Activated naive CD8-positive, alpha-beta T cell treated with anti-CD3 and anti-CD28 coated beads for 36 hours (primary cell): ENCODE measurements at regions not wholly inside any gene's neighbourhood (a gene's known extent, or its start where the extent isn't known, plus 50 kb on each side); places are given as distances from the start of the nearest gene placed in this dataset.
"Not testable (repeated sequence)": the region's sequence is repeated elsewhere in the genome, so short reads cannot be mapped to it uniquely, and the experiment has no call there.

Experiments
- DNase-seq: peaks from one replicate; pipeline ENCODE4 v3.0.0; 2021
- H3K27ac Mint-ChIP-seq: one replicate; pipeline ENCODE4 v1.8.0; 2022; ENCODE audit warnings: mild to moderate bottlenecking, moderate library complexity, mixed read lengths
- H3K27me3 Mint-ChIP-seq: one replicate; pipeline ENCODE4 v1.8.0; 2022; ENCODE audit warnings: mild to moderate bottlenecking, mixed read lengths
- H3K36me3 Mint-ChIP-seq: one replicate; pipeline ENCODE4 v1.8.0; 2021; ENCODE audit warnings: mild to moderate bottlenecking, mixed read lengths
- H3K4me1 Mint-ChIP-seq: one replicate; pipeline ENCODE4 v1.8.0; 2021; ENCODE audit warnings: mixed read lengths
- H3K4me3 Mint-ChIP-seq: one replicate; pipeline ENCODE4 v1.8.0; 2022; ENCODE audit warnings: mild to moderate bottlenecking, moderate library complexity, mixed read lengths
- H3K9me3 Mint-ChIP-seq: one replicate; pipeline ENCODE4 v1.8.0; 2022; ENCODE audit warnings: mixed read lengths

- Mint-ChIP-seq H3K9me3 (peaks cover 6% of the 10 kb centered on the region), H3K36me3 (no peaks in the 10 kb centered on the region), H3K4me3 (no peak overlapping the region), H3K27me3 (no peaks in the 10 kb centered on the region), H3K27ac (no peak overlapping the region), H3K4me1 (no peaks in the 10 kb centered on the region)
- no peak for DNase-seq
Measured at GRCh38 chrY:10627116-10627515, 1099.4 kb downstream of the TSPY10 start.

DNA sequence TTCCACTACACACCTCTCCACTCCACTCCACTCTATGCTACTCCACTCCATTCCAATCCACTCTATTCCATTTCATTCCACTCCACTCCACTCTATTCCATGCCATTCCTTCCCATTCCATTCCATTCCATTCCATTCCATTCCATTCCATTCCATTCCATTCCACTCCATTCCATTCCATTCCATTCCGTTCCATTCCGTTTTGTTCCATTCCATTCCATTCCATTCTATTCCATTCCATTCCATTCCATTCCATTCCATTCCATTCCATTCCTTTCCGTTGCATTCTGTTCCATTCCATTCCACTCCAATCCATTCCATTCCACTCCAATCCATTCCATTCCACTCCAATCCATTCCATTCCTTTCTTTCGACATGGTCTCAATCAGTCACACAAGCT lies 1121.1 kb downstream of the TSPY10 start:
- peaks cover 29% of the 10 kb centered on the region for H3K9me3 Mint-ChIP-seq
- not testable (repeated sequence) for H3K27me3 Mint-ChIP-seq, H3K4me3 Mint-ChIP-seq, H3K27ac Mint-ChIP-seq, H3K36me3 Mint-ChIP-seq, DNase-seq, H3K4me1 Mint-ChIP-seq

- H3K4me1 Mint-ChIP-seq, H3K27ac Mint-ChIP-seq, H3K27me3 Mint-ChIP-seq, DNase-seq, H3K4me3 Mint-ChIP-seq: not testable (repeated sequence)
- H3K36me3 Mint-ChIP-seq, result peaks cover 22% of the 10 kb centered on the region
- H3K9me3 Mint-ChIP-seq, result peaks cover 73% of the 10 kb centered on the region
Measured at GRCh38 chrY:10657120-10657519, 1129.4 kb downstream of the TSPY10 start.

DNA sequence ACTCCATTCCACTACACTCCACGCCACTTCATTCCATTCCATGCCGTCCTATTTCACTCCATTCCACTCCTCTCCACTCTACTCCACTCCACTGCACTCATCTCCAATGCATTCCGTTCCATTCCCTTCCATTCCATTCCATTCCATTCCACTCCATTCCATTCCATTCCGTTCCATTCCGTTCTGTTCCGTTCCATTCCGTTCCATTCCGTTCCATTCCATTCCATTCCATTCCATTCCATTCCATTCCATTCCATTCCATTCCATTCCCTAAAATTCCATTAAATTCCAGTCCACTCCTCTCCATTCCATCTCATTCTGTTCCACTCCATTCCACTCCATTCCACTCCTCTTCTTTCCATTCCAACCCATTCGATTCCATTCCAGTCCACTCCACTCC lies 1139.1 kb downstream of the TSPY10 start:
- Mint-ChIP-seq H3K4me1 (no peaks in the 10 kb centered on the region), H3K36me3 (peaks cover 20% of the 10 kb centered on the region), H3K9me3 (peaks cover 53% of the 10 kb centered on the region), H3K27me3 (no peaks in the 10 kb centered on the region), H3K27ac (no peak overlapping the region), H3K4me3 (no peak overlapping the region)
- no peak for DNase-seq

GRCh38 chrY:10686414-10686813 lies 1158.7 kb downstream of the TSPY10 start:
- Mint-ChIP-seq H3K27ac (no peak overlapping the region), H3K4me3 (no peak overlapping the region), H3K27me3 (no peaks in the 10 kb centered on the region), H3K9me3 (peaks cover 80% of the 10 kb centered on the region), H3K4me1 (no peaks in the 10 kb centered on the region), H3K36me3 (peaks cover 23% of the 10 kb centered on the region)
- no peak for DNase-seq
